ENCODE measurements at regions not wholly inside any gene's neighbourhood (a gene's known extent, or its start where the extent isn't known, plus 50 kb on each side); places are given as distances from the start of the nearest gene placed in this dataset.

DNA sequence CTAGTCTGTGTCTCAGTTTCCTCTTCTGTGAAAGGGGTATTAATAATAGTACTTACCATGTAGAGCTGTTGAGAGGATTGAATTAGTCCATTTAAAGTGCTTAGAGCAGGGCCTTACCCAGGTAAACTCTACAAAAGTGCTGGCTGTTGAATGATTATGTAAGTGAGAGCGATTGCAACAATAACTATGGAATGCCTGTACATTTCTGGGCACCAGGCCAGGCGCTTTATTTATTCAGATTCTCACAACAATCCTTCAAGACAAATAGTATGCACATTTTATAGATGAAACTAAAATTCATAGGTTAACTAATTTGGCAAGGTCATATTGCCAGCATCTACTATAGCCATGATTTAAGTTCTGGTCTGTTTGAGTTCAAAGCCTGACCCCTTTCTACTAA lies 78.3 kb upstream of the MMS22L start:
- TF ChIP-seq, protein P1, sequence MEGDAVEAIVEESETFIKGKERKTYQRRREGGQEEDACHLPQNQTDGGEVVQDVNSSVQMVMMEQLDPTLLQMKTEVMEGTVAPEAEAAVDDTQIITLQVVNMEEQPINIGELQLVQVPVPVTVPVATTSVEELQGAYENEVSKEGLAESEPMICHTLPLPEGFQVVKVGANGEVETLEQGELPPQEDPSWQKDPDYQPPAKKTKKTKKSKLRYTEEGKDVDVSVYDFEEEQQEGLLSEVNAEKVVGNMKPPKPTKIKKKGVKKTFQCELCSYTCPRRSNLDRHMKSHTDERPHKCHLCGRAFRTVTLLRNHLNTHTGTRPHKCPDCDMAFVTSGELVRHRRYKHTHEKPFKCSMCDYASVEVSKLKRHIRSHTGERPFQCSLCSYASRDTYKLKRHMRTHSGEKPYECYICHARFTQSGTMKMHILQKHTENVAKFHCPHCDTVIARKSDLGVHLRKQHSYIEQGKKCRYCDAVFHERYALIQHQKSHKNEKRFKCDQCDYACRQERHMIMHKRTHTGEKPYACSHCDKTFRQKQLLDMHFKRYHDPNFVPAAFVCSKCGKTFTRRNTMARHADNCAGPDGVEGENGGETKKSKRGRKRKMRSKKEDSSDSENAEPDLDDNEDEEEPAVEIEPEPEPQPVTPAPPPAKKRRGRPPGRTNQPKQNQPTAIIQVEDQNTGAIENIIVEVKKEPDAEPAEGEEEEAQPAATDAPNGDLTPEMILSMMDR (IDR thresholded peaks at IDR 0.05) = no peak
- TF ChIP-seq POLR2A (IDR thresholded peaks at IDR 0.05) = no peak
